ENCODE measurements at regions not wholly inside any gene's neighbourhood (a gene's known extent, or its start where the extent isn't known, plus 50 kb on each side); places are given as distances from the start of the nearest gene placed in this dataset.

GRCh38 chr9:109862452-109862851 lies 82.5 kb downstream of the PALM2AKAP2 start (continued):
- TF ChIP-seq, protein P1, sequence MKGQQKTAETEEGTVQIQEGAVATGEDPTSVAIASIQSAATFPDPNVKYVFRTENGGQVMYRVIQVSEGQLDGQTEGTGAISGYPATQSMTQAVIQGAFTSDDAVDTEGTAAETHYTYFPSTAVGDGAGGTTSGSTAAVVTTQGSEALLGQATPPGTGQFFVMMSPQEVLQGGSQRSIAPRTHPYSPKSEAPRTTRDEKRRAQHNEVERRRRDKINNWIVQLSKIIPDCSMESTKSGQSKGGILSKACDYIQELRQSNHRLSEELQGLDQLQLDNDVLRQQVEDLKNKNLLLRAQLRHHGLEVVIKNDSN (IDR thresholded peaks at IDR 0.05; ENCODE audit: borderline replicate concordance, extremely low read length, insufficient read depth, low read depth, low read length) = no peak
- no peak for TF ChIP-seq IKZF2 (IDR thresholded peaks at IDR 0.05)
- TF ChIP-seq SIX5 (IDR thresholded peaks at IDR 0.05; ENCODE audit: low read depth, low read length, severe bottlenecking) = no peak
- TF ChIP-seq BCL11A (IDR thresholded peaks at IDR 0.05; ENCODE audit: low read depth, low read length) = no peak
- no peak for TF ChIP-seq PAX5 (IDR thresholded peaks at IDR 0.05; ENCODE audit: borderline replicate concordance, low read depth, low read length)
- no peak for TF ChIP-seq NFXL1 (IDR thresholded peaks at IDR 0.05; ENCODE audit: borderline replicate concordance)
- no peak for TF ChIP-seq IKZF1 (conservative IDR thresholded peaks at IDR 0.05)
- no peak for TF ChIP-seq RAD51 (IDR thresholded peaks at IDR 0.05)
- no peak for TF ChIP-seq ZSCAN29 (IDR thresholded peaks at IDR 0.05)
- no peak for TF ChIP-seq POLR2AphosphoS2 (IDR thresholded peaks at IDR 0.05; ENCODE audit: low read depth, low read length)
- TF ChIP-seq PAX8 (IDR thresholded peaks at IDR 0.05) = no peak

GRCh38 chr9:109863961-109864360 lies 84.0 kb downstream of the PALM2AKAP2 start:
- H3K27me3 ChIP-seq (replicated peaks in 1 of 2; ENCODE audit: control insufficient read depth in 2 of 2, insufficient read depth in 2 of 2, low read length in 1 of 2) = peaks cover 0 to 3% of the 10 kb centered on the region in 2 experiments; a peak in 2 of 4 replicates
- in situ Hi-C loops (cut with MboI) = no loop called here
- RAD21 ChIA-PET (ENCODE audit: unreplicated experiment) = no interaction called here
- H2AFZ ChIP-seq (ENCODE audit: control insufficient read depth, low read depth, low read length) = no peak overlapping the region
- POLR2A ChIA-PET = no interaction called here
- no peaks in the 10 kb centered on the region for H3K79me2 ChIP-seq (ENCODE audit: control insufficient read depth, insufficient read depth, low read length)
- no peak overlapping the region for H3K27ac ChIP-seq (ENCODE audit: control insufficient read depth, insufficient read depth)
- H3K4me2 ChIP-seq (ENCODE audit: control insufficient read depth, insufficient read depth) = no peak overlapping the region
- H3K9me3 ChIP-seq (replicated peaks; ENCODE audit: control insufficient read depth, insufficient read depth, low read length) = no peaks in the 10 kb centered on the region
- CTCF ChIA-PET = interaction anchor here (0.6 to 1.1 kb wide), 2 partner anchors 46 to 118 kb away, joined by 3 read pairs; no protein-coding TSS in a partner anchor
- FAIRE-seq (no peak), ATAC-seq (no peak), DNase-seq (ENCODE audit: low read depth, low spot score) (no peak)
- TF ChIP-seq RB1 (IDR thresholded peaks at IDR 0.05; ENCODE audit: borderline replicate concordance) (no peak), EED (IDR thresholded peaks at IDR 0.05; ENCODE audit: low read depth) (no peak), ZNF207 (IDR thresholded peaks at IDR 0.05; ENCODE audit: borderline replicate concordance) (no peak), POLR2AphosphoS2 (IDR thresholded peaks at IDR 0.05; ENCODE audit: low read depth, low read length) (no peak), SMAD1 (IDR thresholded peaks at IDR 0.05; ENCODE audit: low read depth, partially characterized antibody) (no peak)
- no peaks in the 10 kb centered on the region for H4K20me1 ChIP-seq (ENCODE audit: control insufficient read depth, insufficient read depth)
- H3K4me3 ChIP-seq = no peak overlapping the region
- WGBS (ENCODE audit: insufficient coverage, insufficient replicate concordance, low lambda C conversion rate, missing lambda C conversion rate) = 46% methylated on average over 3 of the region's 3 CpGs
- SMC1A ChIA-PET (ENCODE audit: uncharacterized antibody, unreplicated experiment) = no interaction called here
- no peaks in the 10 kb centered on the region for H3K36me3 ChIP-seq (ENCODE audit: control insufficient read depth in 2 of 2, insufficient read depth in 2 of 2, low read length in 1 of 2)
- BruUV-seq (replicated peaks) = no TSS peak
- H3K9ac ChIP-seq (ENCODE audit: control insufficient read depth, insufficient read depth, low read length) = no peak overlapping the region
- H3K4me1 ChIP-seq (ENCODE audit: control insufficient read depth, insufficient read depth, low read length) = no peaks in the 10 kb centered on the region
- intact Hi-C loops (cut with micrococcal nuclease; ENCODE audit: unreplicated experiment) = no loop called here
